Parathyroid adenoma (tissue), 2 donors: ENCODE measurements at regions not wholly inside any gene's neighbourhood (a gene's known extent, or its start where the extent isn't known, plus 50 kb on each side); places are given as distances from the start of the nearest gene placed in this dataset.

Source experiments
- H2AFZ ChIP-seq: fragments of 300-600 bp; sonication (generic); one replicate; pipeline ENCODE4 v1.7.0; 2017; ENCODE audit warnings: antibody characterized with exemption, mild to moderate bottlenecking
- H3K27ac ChIP-seq: fragments of 300-600 bp; sonication (generic); one replicate; pipeline ENCODE4 v1.7.0; 2017
- H3K27me3 ChIP-seq: fragments of 300-600 bp; sonication (generic); one replicate; pipeline ENCODE4 v1.7.0; 2017; ENCODE audit warnings: low read length; ENCODE audit not compliant: control insufficient read depth, insufficient read depth
- H3K36me3 ChIP-seq: fragments of 300-600 bp; sonication (generic); one replicate; pipeline ENCODE4 v1.7.0; 2017; ENCODE audit warnings: low read length; ENCODE audit not compliant: control insufficient read depth, insufficient read depth
- H3K4me1 ChIP-seq: fragments of 300-600 bp; sonication (generic); one replicate; pipeline ENCODE4 v1.7.0; 2017; ENCODE audit warnings: control low read depth
- H3K4me2 ChIP-seq: fragments of 300-600 bp; sonication (generic); one replicate; pipeline ENCODE4 v1.7.0; 2017; ENCODE audit warnings: low read length
- H3K4me3 ChIP-seq: fragments of 300-600 bp; sonication (generic); one replicate; pipeline ENCODE4 v1.7.0; 2017; ENCODE audit warnings: low read depth, low read length
- H3K79me2 ChIP-seq: fragments of 300-600 bp; sonication (generic); one replicate; pipeline ENCODE4 v1.7.0; 2017; ENCODE audit warnings: control low read depth
- H3K9ac ChIP-seq: fragments of 300-600 bp; sonication (generic); one replicate; pipeline ENCODE4 v1.7.0; 2017; ENCODE audit warnings: mild to moderate bottlenecking
- H3K9me3 ChIP-seq: fragments of 300-600 bp; sonication (generic); one replicate; pipeline ENCODE4 v1.7.0; 2017; ENCODE audit warnings: low read length; ENCODE audit not compliant: control insufficient read depth
- CTCF ChIP-seq: fragments of 300-600 bp; sonication (generic); IDR thresholded peaks from one replicate; pipeline ENCODE4 v1.7.0; 2017; ENCODE audit warnings: antibody characterized with exemption, mild to moderate bottlenecking
- donor health status: primary hyperparathyroidism.

- H3K79me2 ChIP-seq = no peaks in the 10 kb centered on the region
- no peak for TF ChIP-seq CTCF
- H3K9me3 ChIP-seq = no peaks in the 10 kb centered on the region
- H3K36me3 ChIP-seq = no peaks in the 10 kb centered on the region
- no peak overlapping the region for H3K27ac ChIP-seq
- H3K27me3 ChIP-seq = no peaks in the 10 kb centered on the region
- no peak overlapping the region for H3K4me3 ChIP-seq
- H3K4me2 ChIP-seq = no peak overlapping the region
- H3K4me1 ChIP-seq = no peaks in the 10 kb centered on the region
- H2AFZ ChIP-seq = no peak overlapping the region
- H3K9ac ChIP-seq = no peak overlapping the region
Measured at GRCh38 chr7:52080493-52080892, 763.9 kb upstream of the COBL start.

- no peak overlapping the region for H3K27ac ChIP-seq
- TF ChIP-seq CTCF = no peak
- no peaks in the 10 kb centered on the region for H3K4me1 ChIP-seq
- no peaks in the 10 kb centered on the region for H3K9me3 ChIP-seq
- H3K79me2 ChIP-seq = no peaks in the 10 kb centered on the region
- no peak overlapping the region for H2AFZ ChIP-seq
- H3K4me2 ChIP-seq = no peak overlapping the region
- H3K36me3 ChIP-seq = no peaks in the 10 kb centered on the region
- no peak overlapping the region for H3K9ac ChIP-seq
- no peak overlapping the region for H3K4me3 ChIP-seq
- no peaks in the 10 kb centered on the region for H3K27me3 ChIP-seq
Measured at GRCh38 chr7:52079726-52080125, 763.1 kb upstream of the COBL start.

GRCh38 chr7:52077571-52077970 is 761.0 kb upstream of the COBL start:
- H3K27ac ChIP-seq = no peak overlapping the region
- no peak overlapping the region for H3K9ac ChIP-seq
- H3K36me3 ChIP-seq = no peaks in the 10 kb centered on the region
- no peak for TF ChIP-seq CTCF
- no peak overlapping the region for H3K4me2 ChIP-seq
- H3K9me3 ChIP-seq = no peaks in the 10 kb centered on the region
- H2AFZ ChIP-seq = no peak overlapping the region
- no peaks in the 10 kb centered on the region for H3K79me2 ChIP-seq
- no peak overlapping the region for H3K4me3 ChIP-seq
- H3K27me3 ChIP-seq = no peaks in the 10 kb centered on the region
- H3K4me1 ChIP-seq = no peaks in the 10 kb centered on the region

GRCh38 chr7:52074912-52075311 is 758.3 kb upstream of the COBL start:
- no peaks in the 10 kb centered on the region for H3K4me1 ChIP-seq
- no peak overlapping the region for H3K4me2 ChIP-seq
- no peak for TF ChIP-seq CTCF
- H3K9me3 ChIP-seq = no peaks in the 10 kb centered on the region
- H3K4me3 ChIP-seq = no peak overlapping the region
- H3K27me3 ChIP-seq = no peaks in the 10 kb centered on the region
- no peak overlapping the region for H3K27ac ChIP-seq
- no peaks in the 10 kb centered on the region for H3K36me3 ChIP-seq
- no peak overlapping the region for H2AFZ ChIP-seq
- H3K79me2 ChIP-seq = no peaks in the 10 kb centered on the region
- no peak overlapping the region for H3K9ac ChIP-seq

GRCh38 chr7:52074071-52074470 is 757.5 kb upstream of the COBL start:
- Histone ChIP-seq H3K4me1 (no peaks in the 10 kb centered on the region), H3K27ac (no peak overlapping the region), H3K4me2 (no peak overlapping the region), H2AFZ (no peak overlapping the region), H3K9me3 (no peaks in the 10 kb centered on the region), H3K79me2 (no peaks in the 10 kb centered on the region), H3K4me3 (no peak overlapping the region), H3K36me3 (no peaks in the 10 kb centered on the region), H3K9ac (no peak overlapping the region), H3K27me3 (no peaks in the 10 kb centered on the region)
- TF ChIP-seq CTCF = no peak
